ENCODE measurements at regions not wholly inside any gene's neighbourhood (a gene's known extent, or its start where the extent isn't known, plus 50 kb on each side); places are given as distances from the start of the nearest gene placed in this dataset.

DNA sequence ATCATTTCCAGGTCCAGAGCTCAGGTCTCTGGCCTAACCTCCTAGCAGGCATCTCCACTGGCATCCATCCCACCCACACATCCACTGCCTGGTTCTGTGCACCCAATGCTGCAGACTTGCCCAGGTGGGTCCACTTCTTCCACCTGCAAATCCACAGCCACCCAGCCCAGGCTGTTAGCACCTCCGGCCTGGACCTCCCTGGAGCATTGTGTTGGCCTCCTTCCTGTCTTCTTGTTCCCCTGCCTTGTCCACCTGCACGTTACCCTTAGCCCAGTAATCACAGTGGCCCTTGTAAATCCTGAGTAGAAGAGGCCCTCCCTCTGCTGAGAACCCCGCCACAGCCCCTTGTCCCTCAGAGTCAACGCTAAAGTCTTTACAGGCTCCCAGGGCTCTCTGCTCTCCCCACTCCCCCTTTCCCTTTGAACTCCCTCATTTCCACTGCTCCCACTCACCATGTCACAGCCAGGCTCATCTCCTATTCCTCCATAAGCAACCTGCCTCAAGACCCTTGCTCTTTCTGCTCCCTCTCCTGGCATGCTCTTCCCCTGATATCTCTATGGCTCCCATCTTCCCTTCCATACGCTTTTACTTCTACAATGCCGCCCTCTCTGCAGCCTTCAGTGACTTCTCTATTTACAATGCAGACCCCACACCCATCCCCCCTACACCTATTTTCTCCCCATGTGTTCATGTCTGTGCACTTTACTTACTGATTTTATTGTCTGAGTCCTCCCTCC, 288.8 kb downstream of the FOXL1 start:
- no peak for TF ChIP-seq POLR2AphosphoS5 (IDR thresholded peaks at IDR 0.05; ENCODE audit: low read length)
- TF ChIP-seq FOXM1 (IDR thresholded peaks at IDR 0.05; ENCODE audit: low read depth, low read length), result no peak
- no peak for TF ChIP-seq E2F4 (IDR thresholded peaks at IDR 0.05; ENCODE audit: low read depth, low read length)
